ENCODE measurements at regions not wholly inside any gene's neighbourhood (a gene's known extent, or its start where the extent isn't known, plus 50 kb on each side); places are given as distances from the start of the nearest gene placed in this dataset.

DNA sequence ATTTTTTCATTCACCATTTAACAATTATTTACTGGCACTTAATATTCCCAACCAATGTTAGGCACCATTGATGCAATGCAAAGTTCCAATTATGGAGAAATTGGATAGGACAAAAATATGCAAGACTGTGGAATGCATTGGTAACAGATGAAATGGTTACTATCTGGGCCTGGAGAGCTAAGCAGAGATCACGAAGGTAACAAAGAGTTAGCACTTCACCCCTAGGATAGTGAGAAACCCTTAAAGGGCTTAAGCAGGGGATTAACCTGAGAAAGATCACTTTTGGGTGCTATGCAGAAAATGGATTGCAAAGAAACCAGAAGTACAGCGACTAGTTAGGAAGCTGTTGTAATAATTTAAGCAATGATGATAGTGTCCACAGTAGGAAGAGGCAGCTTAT is 129.6 kb upstream of the GPR149 start:
- no peak for TF ChIP-seq EP300 (IDR thresholded peaks at IDR 0.05)
- TF ChIP-seq, protein P1, sequence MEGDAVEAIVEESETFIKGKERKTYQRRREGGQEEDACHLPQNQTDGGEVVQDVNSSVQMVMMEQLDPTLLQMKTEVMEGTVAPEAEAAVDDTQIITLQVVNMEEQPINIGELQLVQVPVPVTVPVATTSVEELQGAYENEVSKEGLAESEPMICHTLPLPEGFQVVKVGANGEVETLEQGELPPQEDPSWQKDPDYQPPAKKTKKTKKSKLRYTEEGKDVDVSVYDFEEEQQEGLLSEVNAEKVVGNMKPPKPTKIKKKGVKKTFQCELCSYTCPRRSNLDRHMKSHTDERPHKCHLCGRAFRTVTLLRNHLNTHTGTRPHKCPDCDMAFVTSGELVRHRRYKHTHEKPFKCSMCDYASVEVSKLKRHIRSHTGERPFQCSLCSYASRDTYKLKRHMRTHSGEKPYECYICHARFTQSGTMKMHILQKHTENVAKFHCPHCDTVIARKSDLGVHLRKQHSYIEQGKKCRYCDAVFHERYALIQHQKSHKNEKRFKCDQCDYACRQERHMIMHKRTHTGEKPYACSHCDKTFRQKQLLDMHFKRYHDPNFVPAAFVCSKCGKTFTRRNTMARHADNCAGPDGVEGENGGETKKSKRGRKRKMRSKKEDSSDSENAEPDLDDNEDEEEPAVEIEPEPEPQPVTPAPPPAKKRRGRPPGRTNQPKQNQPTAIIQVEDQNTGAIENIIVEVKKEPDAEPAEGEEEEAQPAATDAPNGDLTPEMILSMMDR (IDR thresholded peaks at IDR 0.05) = no peak
